OCI-LY7 (cell line): ENCODE measurements at regions not wholly inside any gene's neighbourhood (a gene's known extent, or its start where the extent isn't known, plus 50 kb on each side); places are given as distances from the start of the nearest gene placed in this dataset.

Source experiments
- BruUV-seq: library from RNA; stranded (reverse); fragments of 400-500 nt; replicated peaks from 2 replicates; lab custom pipeline; 2021; lab: Mats Ljungman, UMichigan
- CTCF ChIA-PET: fragments of 300-600 bp; sonication (Branson Sonifier 250); formaldehyde crosslinking; loops from one replicate; lab custom pipeline; 2022; ENCODE audit warnings: antibody characterized with exemption; ENCODE audit not compliant: unreplicated experiment; lab: Charles Lee
- POLR2A ChIA-PET: fragments of 300-600 bp; sonication (Branson Sonifier 250); formaldehyde crosslinking; loops from one replicate; lab custom pipeline; 2022; ENCODE audit warnings: antibody characterized with exemption; lab: Charles Lee
- DNase-seq: peaks from one replicate; pipeline ENCODE4 v3.0.0-alpha.2; 2015; ENCODE audit warnings: low spot score
- H2AFZ ChIP-seq: fragments of 200-600 bp; sonication (generic), shearing (Covaris generic); 2 replicates; pipeline ENCODE4 v1.6.1; 2014; ENCODE audit warnings: mild to moderate bottlenecking, antibody characterized with exemption, low read length, moderate library complexity
- H3K27ac ChIP-seq: fragments of 200-600 bp; sonication (generic); 2 replicates; pipeline ENCODE4 v1.5.1; 2014; ENCODE audit warnings: mixed run types, low read depth, mild to moderate bottlenecking, moderate library complexity, low read length, inconsistent platforms; ENCODE audit not compliant: poor library complexity, severe bottlenecking
- H3K36me3 ChIP-seq: fragments of 200-600 bp; sonication (generic); 2 replicates; pipeline ENCODE4 v1.6.1; 2014; ENCODE audit warnings: mild to moderate bottlenecking, antibody characterized with exemption, low read length, moderate library complexity, mixed read lengths; ENCODE audit not compliant: insufficient read depth
- H3K4me1 ChIP-seq: fragments of 200-600 bp; sonication (generic); 2 replicates; pipeline ENCODE4 v1.5.1; 2014; ENCODE audit warnings: mild to moderate bottlenecking, low read length; ENCODE audit not compliant: insufficient read depth, poor library complexity, severe bottlenecking
- H3K4me2 ChIP-seq: fragments of 200-600 bp; sonication (generic); 2 replicates; pipeline ENCODE4 v1.6.1; 2014; ENCODE audit warnings: mild to moderate bottlenecking, low read length
- H3K4me3 ChIP-seq: fragments of 200-600 bp; sonication (generic); 2 replicates; pipeline ENCODE4 v1.5.1; 2014; ENCODE audit warnings: mild to moderate bottlenecking, low read depth, low read length; ENCODE audit not compliant: poor library complexity, severe bottlenecking
- H3K79me2 ChIP-seq: fragments of 200-600 bp; sonication (generic); 2 replicates; pipeline ENCODE4 v1.6.1; 2016; ENCODE audit warnings: low read depth, mild to moderate bottlenecking, low read length, moderate library complexity, mixed read lengths; ENCODE audit not compliant: insufficient read depth
- H3K9me2 ChIP-seq: fragments of 200-600 bp; sonication (generic); 2 replicates; pipeline ENCODE4 v1.6.1; 2016; ENCODE audit warnings: mild to moderate bottlenecking, low read length, mixed read lengths; ENCODE audit not compliant: insufficient read depth
- H3K9me3 ChIP-seq: fragments of 200-600 bp; sonication (generic); 2 replicates; pipeline ENCODE4 v1.6.1; 2014; ENCODE audit warnings: mild to moderate bottlenecking, mixed run types, low read length, mixed read lengths
- H4K20me1 ChIP-seq: fragments of 200-600 bp; sonication (generic); 2 replicates; pipeline ENCODE4 v1.6.1; 2014; ENCODE audit warnings: mild to moderate bottlenecking, antibody characterized with exemption, low read length, moderate library complexity, mixed read lengths; ENCODE audit not compliant: insufficient read depth
- EZH2phosphoT487 ChIP-seq: fragments of 200-600 bp; sonication (generic); IDR thresholded peaks from 2 replicates; pipeline ENCODE4 v1.6.1; 2018; ENCODE audit warnings: low read depth, borderline replicate concordance, mild to moderate bottlenecking, mixed run types, antibody characterized with exemption, low read length, moderate library complexity, mixed read lengths
- intact Hi-C: fragments of 100-400 bp; cut with micrococcal nuclease; formaldehyde crosslinking; loops from one replicate; pipeline ENCODE4 v1.10.0; 2022; ENCODE audit not compliant: unreplicated experiment
- TF ChIP-seq, protein P1 (sequence below): fragments of 200-600 bp; sonication (generic); conservative IDR thresholded peaks from 2 replicates; pipeline ENCODE4 v1.5.1; 2014; ENCODE audit warnings: mild to moderate bottlenecking, antibody characterized with exemption, low read length, moderate library complexity, mixed read lengths

GRCh38 chr5:57581772-57582171 lies 99.2 kb upstream of the ACTBL2 start:
- H3K4me1 ChIP-seq, result no peaks in the 10 kb centered on the region
- H2AFZ ChIP-seq, result no peak overlapping the region
- no peak overlapping the region for H3K4me3 ChIP-seq
- ChIA-PET CTCF (no interaction called here), POLR2A (interaction anchor here (0.7 kb wide), 2 partner anchors 8 to 15 kb away, joined by 3 read pairs; no protein-coding TSS in a partner anchor)
- H3K4me2 ChIP-seq, result no peak overlapping the region
- H3K27ac ChIP-seq, result no peak overlapping the region
- intact Hi-C loops, result no loop called here
- no peaks in the 10 kb centered on the region for H3K79me2 ChIP-seq
- no peak for TF ChIP-seq EZH2phosphoT487
- TF ChIP-seq, protein P1, sequence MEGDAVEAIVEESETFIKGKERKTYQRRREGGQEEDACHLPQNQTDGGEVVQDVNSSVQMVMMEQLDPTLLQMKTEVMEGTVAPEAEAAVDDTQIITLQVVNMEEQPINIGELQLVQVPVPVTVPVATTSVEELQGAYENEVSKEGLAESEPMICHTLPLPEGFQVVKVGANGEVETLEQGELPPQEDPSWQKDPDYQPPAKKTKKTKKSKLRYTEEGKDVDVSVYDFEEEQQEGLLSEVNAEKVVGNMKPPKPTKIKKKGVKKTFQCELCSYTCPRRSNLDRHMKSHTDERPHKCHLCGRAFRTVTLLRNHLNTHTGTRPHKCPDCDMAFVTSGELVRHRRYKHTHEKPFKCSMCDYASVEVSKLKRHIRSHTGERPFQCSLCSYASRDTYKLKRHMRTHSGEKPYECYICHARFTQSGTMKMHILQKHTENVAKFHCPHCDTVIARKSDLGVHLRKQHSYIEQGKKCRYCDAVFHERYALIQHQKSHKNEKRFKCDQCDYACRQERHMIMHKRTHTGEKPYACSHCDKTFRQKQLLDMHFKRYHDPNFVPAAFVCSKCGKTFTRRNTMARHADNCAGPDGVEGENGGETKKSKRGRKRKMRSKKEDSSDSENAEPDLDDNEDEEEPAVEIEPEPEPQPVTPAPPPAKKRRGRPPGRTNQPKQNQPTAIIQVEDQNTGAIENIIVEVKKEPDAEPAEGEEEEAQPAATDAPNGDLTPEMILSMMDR, result no peak
- no peaks in the 10 kb centered on the region for H4K20me1 ChIP-seq
- H3K36me3 ChIP-seq, result no peaks in the 10 kb centered on the region
- DNase-seq, result no peak
- BruUV-seq, result no TSS peak
- no peaks in the 10 kb centered on the region for H3K9me3 ChIP-seq
- no peaks in the 10 kb centered on the region for H3K9me2 ChIP-seq

- intact Hi-C loops, result no loop called here
- H3K36me3 ChIP-seq, result no peaks in the 10 kb centered on the region
- TF ChIP-seq, protein P1, result no peak
- TF ChIP-seq EZH2phosphoT487, result no peak
- CTCF ChIA-PET, result no interaction called here
- H3K4me3 ChIP-seq, result no peak overlapping the region
- DNase-seq, result no peak
- no peak overlapping the region for H3K27ac ChIP-seq
- H4K20me1 ChIP-seq, result no peaks in the 10 kb centered on the region
- H3K9me2 ChIP-seq, result no peaks in the 10 kb centered on the region
- no peak overlapping the region for H2AFZ ChIP-seq
- no peak overlapping the region for H3K4me2 ChIP-seq
- H3K79me2 ChIP-seq, result no peaks in the 10 kb centered on the region
- H3K4me1 ChIP-seq, result no peaks in the 10 kb centered on the region
- POLR2A ChIA-PET, result interaction anchor here (0.7 kb wide), 1 partner anchor 9 kb away, joined by 3 read pairs; no protein-coding TSS in a partner anchor
- no TSS peak for BruUV-seq
- H3K9me3 ChIP-seq, result no peaks in the 10 kb centered on the region
Observed at GRCh38 chr5:57581222-57581621, 98.6 kb upstream of the ACTBL2 start.

- Histone ChIP-seq H3K27ac (no peak overlapping the region), H3K36me3 (no peaks in the 10 kb centered on the region), H3K9me2 (no peaks in the 10 kb centered on the region), H3K9me3 (no peaks in the 10 kb centered on the region), H3K4me2 (no peak overlapping the region), H2AFZ (no peak overlapping the region), H3K4me1 (no peaks in the 10 kb centered on the region), H3K79me2 (no peaks in the 10 kb centered on the region), H4K20me1 (no peaks in the 10 kb centered on the region), H3K4me3 (no peak overlapping the region)
- TF ChIP-seq EZH2phosphoT487, result no peak
- TF ChIP-seq, protein P1, result no peak
- intact Hi-C loops, result no loop called here
- CTCF ChIA-PET, result no interaction called here
- POLR2A ChIA-PET, result no interaction called here
- BruUV-seq, result no TSS peak
- no peak for DNase-seq
Observed at GRCh38 chr5:57577432-57578175, 95.0 kb upstream of the ACTBL2 start.
